AG10803 (cell line): ENCODE measurements at regions not wholly inside any gene's neighbourhood (a gene's known extent, or its start where the extent isn't known, plus 50 kb on each side); places are given as distances from the start of the nearest gene placed in this dataset.
"Not testable (repeated sequence)": the region's sequence is repeated elsewhere in the genome, so short reads cannot be mapped to it uniquely, and the experiment has no call there.

Experiments
- DNase-seq: peaks from one replicate; pipeline ENCODE4 v3.0.0; 2010; ENCODE audit warnings: low read depth
- H3K4me3 ChIP-seq: 2 replicates; pipeline ENCODE4 v1.5.1; 2011; ENCODE audit warnings: mild to moderate bottlenecking, low read length, control low read depth
- CTCF ChIP-seq: conservative IDR thresholded peaks from 2 replicates; pipeline ENCODE4 v1.5.1; 2011; ENCODE audit warnings: mild to moderate bottlenecking, low read length, control low read depth, inconsistent platforms

GRCh38 chr7:108660465-108660864, 90.8 kb downstream of the DNAJB9 start:
- peak; percentile 18; the same call in 1 of the 2 replicates for TF ChIP-seq CTCF
- H3K4me3 ChIP-seq, result no peak overlapping the region
- no peak for DNase-seq

GRCh38 chr7:108662783-108663362, 93.2 kb downstream of the DNAJB9 start:
- no peak for TF ChIP-seq CTCF
- DNase-seq, result no peak
- H3K4me3 ChIP-seq, result no peak overlapping the region

DNA sequence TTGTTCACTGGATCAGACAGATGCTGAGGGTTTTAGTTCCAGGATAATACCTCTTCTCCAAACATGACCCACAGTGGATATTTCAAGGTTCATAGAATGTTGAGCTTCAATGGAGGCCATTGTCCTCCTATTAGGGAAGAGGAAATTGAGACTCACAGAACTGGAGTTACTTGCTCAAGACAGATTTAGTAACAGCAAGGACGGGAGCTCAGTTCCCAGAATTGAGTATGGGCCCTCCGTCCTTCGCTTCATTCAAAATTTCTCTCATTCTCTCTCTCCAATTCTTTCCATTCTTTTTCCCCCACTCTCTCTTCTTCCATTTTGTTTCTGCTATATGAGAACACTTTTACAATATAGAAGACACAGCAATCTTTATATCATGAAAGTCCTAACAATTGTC, 94.0 kb downstream of the DNAJB9 start:
- no peak for TF ChIP-seq CTCF
- no peak overlapping the region for H3K4me3 ChIP-seq
- DNase-seq, result no peak

- TF ChIP-seq CTCF, result no peak
- DNase-seq, result no peak
These were observed 97.5 kb downstream of the DNAJB9 start for GRCh38 chr7:108667216-108667615.

DNA sequence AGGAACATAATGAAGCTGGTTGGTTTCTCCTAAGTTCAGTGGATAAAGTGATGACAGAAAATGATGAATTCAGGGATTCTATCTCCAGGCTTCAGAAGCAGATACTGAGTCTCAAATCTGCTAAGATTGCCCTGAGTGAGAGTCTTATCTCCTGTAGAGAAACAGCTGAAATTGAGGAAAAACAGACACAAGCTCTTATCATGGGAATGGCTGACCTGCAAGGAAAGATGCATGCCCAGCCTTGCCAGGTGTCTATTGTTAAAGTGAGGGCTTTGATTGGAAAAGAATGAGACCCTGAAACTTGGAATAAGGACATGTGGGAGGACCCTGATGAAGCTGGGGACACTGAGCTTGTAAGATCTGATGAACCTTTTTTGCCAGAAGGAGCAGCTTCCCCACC, 100.3 kb downstream of the DNAJB9 start:
- TF ChIP-seq CTCF, result no peak
- no peak for DNase-seq
- H3K4me3 ChIP-seq, result no peak overlapping the region

More at GRCh38 chr7:108667216-108667615, 97.5 kb downstream of the DNAJB9 start:
- no peak overlapping the region for H3K4me3 ChIP-seq

- not testable (repeated sequence) for DNase-seq
These were observed 104.0 kb downstream of the DNAJB9 start for GRCh38 chr7:108673699-108674098.

GRCh38 chr7:108684629-108685028, 115.0 kb downstream of the DNAJB9 start:
- no peak for TF ChIP-seq CTCF
- H3K4me3 ChIP-seq, result no peak overlapping the region
- no peak for DNase-seq

More at GRCh38 chr7:108673699-108674098, 104.0 kb downstream of the DNAJB9 start:
- H3K4me3 ChIP-seq, result not testable (repeated sequence)

- no peak for DNase-seq
- H3K4me3 ChIP-seq, result no peak overlapping the region
- TF ChIP-seq CTCF, result no peak
These were observed 116.8 kb downstream of the DNAJB9 start for GRCh38 chr7:108686494-108686893.
